Breast epithelium (tissue), 3 donors: ENCODE measurements at regions not wholly inside any gene's neighbourhood (a gene's known extent, or its start where the extent isn't known, plus 50 kb on each side); places are given as distances from the start of the nearest gene placed in this dataset.

Experiments
- CTCF ChIP-seq, 3 donors: fragments of 450-650 bp; IDR thresholded peaks; one replicate each; pipeline ENCODE4 v1.5.1; 2016 to 2017; ENCODE audit warnings: antibody characterized with exemption in 3 of 3, mild to moderate bottlenecking in 3 of 3, moderate library complexity in 3 of 3
- POLR2AphosphoS5 ChIP-seq, 3 donors: sonication (generic); formaldehyde crosslinking; IDR thresholded peaks; one replicate each; pipeline ENCODE4 v1.6.1; 2017; ENCODE audit warnings: antibody characterized with exemption in 3 of 3

DNA sequence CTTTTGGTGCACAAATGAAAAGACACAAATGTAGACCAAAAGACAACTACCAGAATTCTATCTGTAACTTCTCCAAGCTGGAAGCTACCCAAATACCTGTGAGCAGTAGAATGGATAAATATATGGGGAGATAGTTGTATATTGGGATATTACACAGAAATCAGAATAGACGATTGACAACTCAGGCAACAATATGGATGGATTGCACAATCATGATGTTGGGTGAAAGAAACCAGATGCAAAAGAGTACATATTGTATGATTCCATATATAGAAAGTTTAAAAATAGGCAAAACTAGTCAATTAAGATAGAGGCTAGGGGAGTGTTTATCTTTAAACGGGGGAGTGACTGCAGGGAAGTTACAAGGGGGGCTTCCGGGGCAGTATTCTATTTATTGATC lies 77.5 kb upstream of the NKD1 start:
- TF ChIP-seq CTCF (IDR thresholded peaks at IDR 0.05) (no peak), POLR2AphosphoS5 (IDR thresholded peaks at IDR 0.05) (no peak)
